BE2C (cell line): ENCODE measurements at regions not wholly inside any gene's neighbourhood (a gene's known extent, or its start where the extent isn't known, plus 50 kb on each side); places are given as distances from the start of the nearest gene placed in this dataset.

Experiments
- DNase-seq: peaks from one replicate; pipeline ENCODE4 v3.0.0-alpha.2; 2020
- H3K27me3 ChIP-seq: fragments of 250-450 bp; sonication (Bioruptor Pico); 2 replicates; pipeline ENCODE4 v1.5.1; 2020; ENCODE audit warnings: mild to moderate bottlenecking
- H3K36me3 ChIP-seq: fragments of 250-450 bp; sonication (Bioruptor Pico); 2 replicates; pipeline ENCODE4 v1.5.1; 2020; ENCODE audit warnings: mild to moderate bottlenecking
- H3K4me1 ChIP-seq: fragments of 250-450 bp; sonication (Bioruptor Pico); 2 replicates; pipeline ENCODE4 v1.5.1; 2020
- H3K4me3 ChIP-seq: 2 replicates; pipeline ENCODE4 v1.5.1; 2011; ENCODE audit warnings: low read depth, low read length
- H3K9me3 ChIP-seq: fragments of 250-450 bp; sonication (Bioruptor Pico); 2 replicates; pipeline ENCODE4 v1.5.1; 2020
- TF ChIP-seq, protein P1 (sequence below): IDR thresholded peaks from 2 replicates; pipeline ENCODE4 v1.5.1; 2012; ENCODE audit warnings: mild to moderate bottlenecking, low read depth, low read length

DNA sequence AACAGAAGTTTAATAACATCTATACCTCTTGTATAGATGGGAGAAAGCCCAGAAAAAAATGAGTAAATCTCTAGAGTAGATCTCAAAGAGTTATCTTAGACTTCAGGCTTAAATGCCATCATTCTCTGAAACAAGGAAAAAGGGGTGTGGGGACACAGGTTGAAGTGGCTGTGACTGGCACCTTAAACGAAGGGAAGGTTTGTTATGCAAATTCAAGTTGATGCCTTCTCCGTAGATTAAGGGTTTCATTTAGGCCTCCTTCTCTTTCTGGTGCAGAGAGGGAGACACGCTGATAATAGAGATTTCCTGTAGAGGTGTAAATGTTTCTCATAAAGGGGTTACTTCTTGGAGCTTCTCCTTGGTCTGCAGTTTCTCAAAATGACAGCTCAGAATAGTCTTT is 252.1 kb downstream of the CD83 start:
- DNase-seq, result no peak
- H3K36me3 ChIP-seq, result no peaks in the 10 kb centered on the region
- H3K4me1 ChIP-seq, result no peaks in the 10 kb centered on the region
- H3K9me3 ChIP-seq, result no peaks in the 10 kb centered on the region
- H3K4me3 ChIP-seq, result no peak overlapping the region
- TF ChIP-seq, protein P1, sequence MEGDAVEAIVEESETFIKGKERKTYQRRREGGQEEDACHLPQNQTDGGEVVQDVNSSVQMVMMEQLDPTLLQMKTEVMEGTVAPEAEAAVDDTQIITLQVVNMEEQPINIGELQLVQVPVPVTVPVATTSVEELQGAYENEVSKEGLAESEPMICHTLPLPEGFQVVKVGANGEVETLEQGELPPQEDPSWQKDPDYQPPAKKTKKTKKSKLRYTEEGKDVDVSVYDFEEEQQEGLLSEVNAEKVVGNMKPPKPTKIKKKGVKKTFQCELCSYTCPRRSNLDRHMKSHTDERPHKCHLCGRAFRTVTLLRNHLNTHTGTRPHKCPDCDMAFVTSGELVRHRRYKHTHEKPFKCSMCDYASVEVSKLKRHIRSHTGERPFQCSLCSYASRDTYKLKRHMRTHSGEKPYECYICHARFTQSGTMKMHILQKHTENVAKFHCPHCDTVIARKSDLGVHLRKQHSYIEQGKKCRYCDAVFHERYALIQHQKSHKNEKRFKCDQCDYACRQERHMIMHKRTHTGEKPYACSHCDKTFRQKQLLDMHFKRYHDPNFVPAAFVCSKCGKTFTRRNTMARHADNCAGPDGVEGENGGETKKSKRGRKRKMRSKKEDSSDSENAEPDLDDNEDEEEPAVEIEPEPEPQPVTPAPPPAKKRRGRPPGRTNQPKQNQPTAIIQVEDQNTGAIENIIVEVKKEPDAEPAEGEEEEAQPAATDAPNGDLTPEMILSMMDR, result no peak
- H3K27me3 ChIP-seq, result no peaks in the 10 kb centered on the region

DNA sequence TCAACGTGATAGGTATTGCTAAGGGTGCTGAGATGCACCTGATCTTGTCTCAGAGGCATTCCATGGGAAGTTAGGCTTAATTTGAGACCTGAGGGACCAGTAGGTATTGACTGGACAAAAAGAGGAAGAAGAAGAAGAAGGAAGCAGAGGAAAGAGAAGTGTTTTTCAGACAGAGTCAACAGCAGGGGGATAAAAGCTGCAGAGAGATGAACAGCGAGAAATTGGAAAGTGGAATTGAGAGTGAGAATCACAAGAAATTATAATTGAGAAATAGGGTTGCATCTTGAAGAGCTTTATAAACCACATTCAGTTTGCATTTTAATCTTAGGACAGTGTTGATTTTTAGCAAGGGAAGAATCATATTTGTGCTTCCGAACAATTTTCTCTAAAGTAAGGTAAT is 254.0 kb downstream of the CD83 start:
- no peak for DNase-seq
- TF ChIP-seq, protein P1, result no peak
- Histone ChIP-seq H3K9me3 (no peaks in the 10 kb centered on the region), H3K4me3 (no peak overlapping the region), H3K27me3 (no peaks in the 10 kb centered on the region), H3K36me3 (no peaks in the 10 kb centered on the region), H3K4me1 (no peaks in the 10 kb centered on the region)

DNA sequence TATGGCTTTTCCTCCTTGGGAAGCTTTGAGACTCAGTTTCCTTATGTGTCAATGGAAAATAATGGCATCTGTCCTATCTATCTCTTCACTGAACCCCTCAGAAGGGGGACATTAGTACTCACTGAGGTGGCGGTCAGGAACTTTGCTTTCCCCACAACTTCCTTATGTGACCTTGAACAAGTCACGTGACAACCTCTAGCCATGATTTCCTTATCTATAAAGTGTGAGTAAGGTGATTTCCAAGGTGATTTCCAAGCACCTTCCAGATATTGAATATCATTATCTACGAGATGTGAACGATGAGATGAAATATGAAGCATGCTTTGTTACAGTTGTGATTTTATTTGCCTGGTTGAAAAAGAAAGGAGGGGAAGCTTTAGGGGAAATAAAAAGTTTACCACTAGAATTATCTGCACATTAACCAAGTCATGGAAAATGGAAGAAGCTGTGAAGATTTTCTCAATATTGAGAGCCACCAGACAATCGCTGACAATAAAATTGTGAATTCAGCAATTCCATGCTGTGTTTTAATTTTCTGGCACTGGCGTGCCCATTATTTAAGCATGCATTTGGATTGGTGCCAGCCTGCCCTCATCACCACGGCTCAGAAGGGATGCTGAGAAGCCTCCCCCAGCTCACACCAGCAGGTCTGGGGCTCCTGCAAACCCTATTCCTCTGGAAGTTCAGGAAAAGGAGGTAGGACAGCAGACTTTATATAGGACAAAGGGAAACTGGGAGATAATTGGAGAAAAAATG is 255.3 kb downstream of the CD83 start:
- DNase-seq, result no peak
- TF ChIP-seq, protein P1, result no peak
- Histone ChIP-seq H3K9me3 (no peaks in the 10 kb centered on the region), H3K4me1 (no peaks in the 10 kb centered on the region), H3K4me3 (no peak overlapping the region), H3K27me3 (no peaks in the 10 kb centered on the region), H3K36me3 (no peaks in the 10 kb centered on the region)

DNA sequence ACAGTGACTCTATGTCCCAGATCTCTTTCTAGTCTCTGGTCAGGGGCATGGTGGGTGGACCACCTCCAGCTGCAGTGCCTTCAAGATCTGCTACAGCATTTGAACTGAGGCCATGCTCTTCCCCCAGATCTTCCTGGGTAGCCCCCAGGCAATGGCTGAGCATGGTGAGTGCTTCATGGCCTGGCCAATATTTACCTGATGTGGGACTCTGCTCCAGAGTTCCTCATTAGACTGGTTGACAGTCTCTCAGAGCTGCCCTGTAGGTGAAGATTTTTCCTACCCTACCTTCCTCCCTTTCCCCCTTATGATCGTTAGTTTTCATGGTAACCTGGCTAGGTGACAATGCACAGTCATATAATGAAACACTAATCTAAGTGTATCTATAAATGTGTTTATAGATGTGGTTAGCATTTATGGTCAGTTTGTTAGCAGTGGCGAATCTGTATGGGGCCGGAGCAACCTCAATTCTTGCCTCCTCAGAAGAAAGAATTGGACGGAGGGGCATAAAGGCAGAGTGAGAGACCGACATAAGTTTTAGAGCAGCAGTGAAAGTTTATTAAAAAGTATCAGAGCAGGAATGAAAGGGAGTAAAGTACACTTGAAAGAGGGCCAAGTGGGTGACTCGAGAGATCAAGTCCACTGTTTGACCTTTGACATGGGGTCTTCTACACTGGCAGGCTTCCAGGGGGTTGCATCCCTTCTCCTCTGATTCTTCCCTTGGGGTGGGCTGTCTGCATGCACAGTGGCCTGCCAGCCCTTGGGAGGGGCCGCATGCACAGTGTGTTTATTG is 256.3 kb downstream of the CD83 start:
- Histone ChIP-seq H3K27me3 (no peaks in the 10 kb centered on the region), H3K4me3 (no peak overlapping the region), H3K4me1 (no peaks in the 10 kb centered on the region), H3K9me3 (no peaks in the 10 kb centered on the region), H3K36me3 (no peaks in the 10 kb centered on the region)
- TF ChIP-seq, protein P1, result no peak
- DNase-seq, result no peak

DNA sequence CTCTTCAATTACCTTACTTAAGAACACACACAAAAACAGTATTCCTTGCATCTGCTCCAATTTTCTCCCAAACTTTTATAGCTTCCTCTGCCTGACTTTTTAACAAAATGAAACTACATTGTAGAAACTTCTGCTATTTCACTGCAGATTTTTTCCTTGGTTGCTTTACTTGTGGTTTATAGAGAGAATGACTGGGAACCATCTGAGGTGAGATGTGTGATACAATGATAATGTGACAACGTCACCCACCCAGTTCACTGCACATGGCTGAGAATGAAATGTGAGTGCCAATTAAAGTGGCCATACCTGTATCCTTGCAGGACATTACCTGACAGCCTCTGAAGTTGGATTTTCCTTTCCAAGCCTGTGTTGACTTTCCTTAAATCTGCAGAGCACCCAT is 258.4 kb downstream of the CD83 start:
- Histone ChIP-seq H3K9me3 (no peaks in the 10 kb centered on the region), H3K27me3 (no peaks in the 10 kb centered on the region), H3K4me1 (no peaks in the 10 kb centered on the region), H3K36me3 (no peaks in the 10 kb centered on the region), H3K4me3 (no peak overlapping the region)
- DNase-seq, result no peak
- TF ChIP-seq, protein P1, result no peak

DNA sequence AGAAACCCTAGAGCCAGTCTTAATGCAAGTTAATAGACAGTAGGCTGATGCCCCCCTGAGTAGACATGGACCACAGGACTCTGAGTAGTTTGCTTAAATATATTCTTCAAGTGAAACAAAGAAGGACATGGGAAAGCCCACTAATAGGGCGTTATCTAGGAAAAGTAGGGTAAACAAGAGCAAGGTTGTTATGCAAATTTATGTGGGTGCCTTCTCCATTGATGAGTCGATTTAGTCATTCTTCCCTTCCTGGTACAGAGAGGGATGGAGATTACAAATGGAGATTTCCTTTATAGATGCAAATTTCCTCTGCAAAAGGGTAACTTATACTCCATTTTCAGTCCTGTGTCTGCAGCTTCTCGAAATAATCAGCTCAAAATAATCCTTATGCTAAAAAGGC is 262.0 kb downstream of the CD83 start:
- no peaks in the 10 kb centered on the region for H3K4me1 ChIP-seq
- no peak for DNase-seq
- no peaks in the 10 kb centered on the region for H3K36me3 ChIP-seq
- H3K9me3 ChIP-seq, result no peaks in the 10 kb centered on the region
- H3K27me3 ChIP-seq, result no peaks in the 10 kb centered on the region
- TF ChIP-seq, protein P1, result no peak
- H3K4me3 ChIP-seq, result no peak overlapping the region
